ENCODE measurements at regions not wholly inside any gene's neighbourhood (a gene's known extent, or its start where the extent isn't known, plus 50 kb on each side); places are given as distances from the start of the nearest gene placed in this dataset.

GRCh38 chr1:98073823-98074222, 153.0 kb upstream of the DPYD start:
- no peak for TF ChIP-seq EZH2 (IDR thresholded peaks at IDR 0.05; ENCODE audit: insufficient read depth, poor library complexity, severe bottlenecking)
- no peak for TF ChIP-seq EZH2phosphoT487 (IDR thresholded peaks at IDR 0.05; ENCODE audit: insufficient read depth, low read depth)
